HK-2 (cell line): ENCODE measurements at regions not wholly inside any gene's neighbourhood (a gene's known extent, or its start where the extent isn't known, plus 50 kb on each side); places are given as distances from the start of the nearest gene placed in this dataset.
"Not testable (repeated sequence)": the region's sequence is repeated elsewhere in the genome, so short reads cannot be mapped to it uniquely, and the experiment has no call there.

Experiments used
- DNase-seq: peaks from one replicate; pipeline ENCODE4 v3.0.0-alpha.2; 2018; ENCODE audit not compliant: unreplicated experiment

DNA sequence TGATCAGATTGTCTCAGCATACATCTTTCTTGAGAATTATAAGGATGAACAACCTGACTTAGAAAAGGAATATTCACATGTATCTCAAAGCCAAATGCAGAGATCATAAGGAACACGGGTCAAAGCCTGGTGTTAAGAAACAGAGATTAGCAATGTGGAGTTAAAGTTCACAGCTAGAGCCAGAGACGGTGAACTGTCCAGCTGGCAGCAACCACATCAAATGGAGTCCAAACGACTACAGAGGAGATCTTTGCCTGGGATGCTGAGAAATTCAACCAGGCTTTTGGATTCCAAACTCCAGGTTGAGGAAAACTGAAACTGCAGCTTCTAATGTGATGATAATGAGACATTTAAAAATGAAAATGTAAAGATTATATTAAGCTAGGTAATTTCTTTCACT is 939.9 kb upstream of the NXPH2 start:
- DNase-seq: no peak

DNA sequence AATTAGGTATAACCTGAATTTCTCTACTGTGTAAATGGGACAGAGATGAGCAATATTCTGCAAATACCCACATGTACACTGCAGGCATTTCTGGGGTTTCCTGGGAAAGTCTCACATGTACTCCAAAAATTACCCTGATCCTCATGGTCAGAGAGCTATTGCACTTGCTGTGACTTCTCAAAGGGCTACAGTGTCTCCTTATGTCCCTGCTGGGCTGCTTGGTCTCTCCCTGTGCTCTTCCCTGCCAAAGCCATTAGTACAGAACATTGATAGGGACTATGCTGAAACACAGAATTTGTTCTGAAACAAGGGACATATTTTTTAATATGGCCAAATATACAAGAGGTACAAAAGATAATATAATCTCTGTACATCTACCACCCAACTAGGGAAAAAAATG is 924.4 kb upstream of the NXPH2 start:
- no peak for DNase-seq

DNA sequence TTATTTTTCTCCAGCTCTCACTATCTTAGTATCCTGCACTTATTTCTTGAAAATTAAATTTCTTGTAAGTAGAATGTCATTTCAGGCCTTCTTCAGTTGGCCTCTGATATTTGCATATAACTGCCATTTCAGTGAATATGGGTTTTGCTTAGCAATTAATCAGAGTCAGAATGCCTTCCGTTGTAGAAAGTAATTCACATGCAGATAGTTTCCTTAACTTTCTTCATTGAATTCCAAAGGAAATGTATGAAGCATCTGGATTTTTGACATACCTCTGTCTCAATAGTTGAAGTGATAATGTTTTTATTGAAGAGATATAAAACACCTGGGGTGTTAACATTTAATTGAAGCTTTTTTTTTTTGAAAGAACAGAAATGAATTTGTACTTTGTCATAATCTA is 914.1 kb upstream of the NXPH2 start:
- DNase-seq: no peak

DNA sequence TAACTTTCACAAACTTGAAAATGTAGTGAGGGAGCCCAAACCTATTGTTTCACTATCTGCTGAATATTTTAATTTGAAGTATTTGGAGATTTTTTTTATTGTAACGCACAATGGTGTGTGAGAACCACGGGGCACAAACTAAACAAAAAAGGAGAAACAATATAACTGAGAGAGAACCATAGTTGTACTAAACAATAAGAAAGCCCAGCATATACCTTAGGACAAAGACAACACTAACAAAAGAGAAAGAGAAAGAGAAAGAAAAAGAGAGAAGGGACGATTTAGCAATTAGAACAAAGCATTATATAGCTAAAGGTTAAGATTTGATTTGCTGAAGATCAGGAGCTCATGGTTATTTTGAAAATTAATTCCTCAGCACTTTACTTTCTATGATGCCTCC is 906.0 kb upstream of the NXPH2 start:
- DNase-seq: no peak

DNA sequence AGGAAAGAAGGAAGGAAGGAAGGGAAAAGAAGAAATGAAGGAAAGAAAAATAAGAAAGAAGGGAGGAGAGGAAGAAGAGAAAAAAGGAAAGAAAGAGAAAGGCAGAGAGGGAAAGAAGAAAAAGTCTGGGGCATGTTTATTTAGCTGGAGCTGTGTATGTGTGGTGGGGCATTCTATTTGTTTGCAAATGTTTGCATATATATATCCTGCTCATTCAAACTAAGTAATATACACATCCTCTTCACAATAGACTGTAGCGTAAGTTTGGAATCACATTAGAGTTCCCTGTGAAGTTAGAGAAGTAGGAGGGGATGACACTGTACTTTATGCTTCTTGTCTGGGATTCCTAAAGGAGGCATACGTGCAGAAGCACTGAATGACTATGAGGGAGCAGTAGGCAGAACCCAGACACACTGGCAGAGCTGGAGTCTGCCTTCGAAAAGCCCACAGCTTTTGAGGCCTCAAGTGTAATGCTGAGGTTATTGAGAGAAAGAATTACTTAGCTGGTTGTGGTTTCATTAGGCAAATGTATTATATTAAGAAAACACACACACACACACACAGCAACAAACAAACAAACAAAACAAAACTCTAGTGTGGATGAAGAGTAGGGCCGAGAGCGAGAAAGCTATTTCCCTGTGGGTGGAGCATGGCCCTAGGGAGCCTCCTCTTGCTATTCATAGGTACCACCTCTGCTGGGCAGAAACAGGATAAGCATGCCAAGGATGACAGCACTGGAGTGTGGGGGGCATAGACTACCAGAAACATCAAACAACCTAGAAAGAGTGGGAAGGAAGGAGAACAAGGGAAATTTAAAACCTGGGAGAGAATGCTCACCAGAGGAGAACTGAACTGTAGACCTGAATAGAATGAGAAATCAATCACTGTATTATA is 905.1 kb upstream of the NXPH2 start:
- DNase-seq: no peak

DNA sequence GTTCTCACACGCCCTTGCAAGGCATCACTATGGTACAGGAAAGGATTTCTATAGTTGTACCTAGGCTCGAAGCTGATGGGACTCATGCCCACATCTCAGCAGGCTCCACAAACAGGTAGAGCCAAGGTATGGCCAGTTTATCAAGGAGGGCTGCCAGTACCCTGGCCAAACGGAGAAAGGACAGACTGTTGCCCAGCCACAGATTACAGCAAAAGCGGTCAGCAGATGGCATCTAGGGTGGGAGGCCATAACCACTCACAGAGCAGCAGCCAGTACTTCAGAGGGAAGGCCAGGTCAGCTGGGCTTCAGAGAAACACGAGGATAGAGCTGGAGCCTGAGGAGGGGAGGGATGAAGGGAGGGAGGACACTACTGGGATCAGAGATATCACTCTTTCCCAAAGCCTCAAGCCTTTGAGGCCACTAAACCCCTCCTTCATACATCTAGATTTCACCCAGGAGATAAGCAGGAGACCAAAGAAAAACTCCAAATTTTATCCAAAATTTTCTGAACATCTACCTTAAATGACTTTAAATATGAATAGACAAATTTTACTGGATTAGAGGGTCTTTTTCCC is 904.2 kb upstream of the NXPH2 start:
- no peak for DNase-seq

DNA sequence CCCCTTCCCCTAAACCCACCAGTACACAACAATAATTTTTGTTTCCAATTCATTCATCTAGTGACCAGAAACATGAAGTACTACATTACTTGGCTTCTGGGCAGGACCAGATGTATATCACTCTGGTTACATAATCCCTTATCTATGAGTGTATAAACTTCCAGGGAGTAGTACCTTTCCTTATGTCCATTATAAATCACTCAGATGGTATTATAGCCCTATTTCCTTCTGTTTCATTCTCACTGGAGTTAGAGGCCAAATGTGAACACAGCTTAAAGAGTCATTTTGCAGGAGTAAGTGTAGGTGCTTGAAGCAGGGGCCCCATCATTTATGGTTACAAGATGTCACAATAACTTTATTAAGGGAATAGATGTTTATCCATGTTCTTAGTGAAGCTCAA is 894.4 kb upstream of the NXPH2 start:
- no peak for DNase-seq

DNA sequence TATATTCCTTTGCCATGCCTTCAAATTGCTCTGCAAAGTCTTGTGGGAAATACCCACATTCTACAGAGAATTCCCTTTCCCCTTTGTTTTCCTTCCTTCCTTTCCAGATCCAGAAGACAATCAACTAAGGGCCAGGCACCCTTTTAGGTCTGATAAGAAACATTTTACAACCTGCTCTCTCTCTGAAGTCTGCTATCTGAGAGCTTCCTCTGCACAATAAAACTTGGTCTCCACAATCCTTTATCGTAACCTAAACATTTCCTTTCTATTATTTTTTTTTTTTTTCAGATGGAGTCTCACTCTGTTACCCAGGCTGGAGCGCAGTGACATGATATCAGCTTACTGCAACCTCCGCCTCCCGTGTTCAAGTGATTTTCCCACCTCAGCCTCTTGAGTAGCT is 893.3 kb upstream of the NXPH2 start:
- not testable (repeated sequence) for DNase-seq

DNA sequence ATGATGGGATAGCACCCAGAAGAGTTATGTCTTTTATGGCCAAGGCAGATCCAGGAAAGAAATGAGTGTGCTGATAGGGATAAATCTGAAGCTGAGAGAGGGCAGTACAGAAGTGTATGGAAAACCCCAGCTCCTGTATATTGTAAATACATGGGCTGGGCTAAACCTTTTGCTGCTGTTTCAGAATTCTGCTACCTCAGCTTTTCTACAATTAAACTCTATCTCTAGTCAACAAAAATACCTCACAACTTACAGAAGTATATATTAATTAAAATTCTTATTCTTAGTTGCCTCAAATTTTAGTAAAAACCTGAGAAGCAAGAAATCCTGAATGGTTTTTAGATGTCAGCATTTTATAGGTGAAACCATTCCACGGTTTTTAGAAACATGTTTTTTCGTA is 889.5 kb upstream of the NXPH2 start:
- no peak for DNase-seq

DNA sequence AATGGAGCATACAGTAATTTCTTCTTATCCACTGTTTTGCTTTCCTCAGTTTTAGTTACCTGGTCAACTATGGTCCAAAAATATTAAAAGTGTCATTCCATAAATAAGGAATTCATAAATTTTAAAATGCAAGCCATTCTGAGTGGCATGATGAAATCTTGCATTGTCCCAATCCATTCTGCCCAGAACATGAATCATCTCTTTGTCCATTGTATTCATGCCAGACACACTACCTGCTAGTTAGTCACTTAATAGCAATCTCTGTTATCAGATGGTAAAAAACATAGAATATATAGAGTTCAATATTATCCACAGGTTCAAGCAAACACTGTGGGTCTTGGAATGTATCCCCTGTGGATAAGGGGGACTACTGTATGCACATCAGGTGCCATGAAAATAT is 872.2 kb upstream of the NXPH2 start:
- no peak for DNase-seq

DNA sequence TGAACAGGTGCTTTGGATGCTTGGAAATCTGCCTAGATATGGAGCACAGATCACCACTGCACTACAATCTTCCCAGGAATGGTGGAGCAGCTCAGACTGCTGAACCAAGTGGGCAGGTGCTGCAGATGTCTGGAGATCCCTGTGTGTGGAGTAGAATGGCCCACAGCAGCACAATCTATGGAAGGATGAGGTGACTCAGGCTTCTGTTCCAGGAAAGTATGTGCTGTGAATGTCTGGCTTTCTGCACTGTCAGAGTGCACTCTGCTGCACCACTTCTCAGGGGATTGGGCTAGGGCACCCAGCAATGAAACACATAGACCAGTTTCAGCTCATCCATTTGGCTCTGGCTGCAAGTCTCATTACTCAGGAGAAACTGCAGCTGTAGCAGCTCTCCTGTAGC is 865.4 kb upstream of the NXPH2 start:
- DNase-seq: no peak

DNA sequence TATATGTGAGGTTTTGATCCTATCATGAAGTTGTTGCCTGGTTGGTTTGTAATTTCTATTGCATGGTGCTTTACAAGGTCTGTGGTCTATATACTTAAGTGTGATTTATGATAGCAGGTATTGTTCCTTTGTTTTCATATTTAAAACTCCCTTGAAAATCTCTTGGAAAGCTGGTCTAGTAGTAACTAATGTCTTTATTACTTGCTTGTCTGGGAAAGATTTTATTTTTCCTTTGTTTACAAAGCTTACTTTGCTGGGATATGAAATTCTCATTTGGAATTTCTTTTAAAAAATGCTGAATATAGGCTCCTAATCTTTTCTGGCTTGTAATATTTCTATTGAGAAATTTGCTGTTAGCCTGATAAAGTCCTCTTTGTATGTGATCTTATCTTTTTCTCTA is 862.9 kb upstream of the NXPH2 start:
- no peak for DNase-seq

DNA sequence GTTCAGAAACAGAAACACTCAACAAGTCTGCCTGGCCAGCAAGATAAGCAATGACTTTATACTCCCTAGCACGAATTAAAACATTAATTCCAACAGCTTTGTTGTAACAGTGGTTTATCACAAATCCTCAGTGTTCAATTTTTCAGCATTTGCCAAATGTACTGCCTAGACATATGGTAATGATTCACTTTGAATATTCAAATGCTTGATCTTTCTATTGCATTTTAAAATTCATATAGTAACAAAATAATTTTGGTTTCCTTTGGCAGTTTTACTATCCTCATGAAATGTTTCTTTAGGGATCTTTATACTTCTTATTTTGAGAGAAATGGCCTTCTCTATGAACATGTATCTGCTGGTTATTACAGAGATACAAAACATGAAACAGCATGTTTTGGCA is 851.8 kb upstream of the NXPH2 start:
- DNase-seq: no peak

DNA sequence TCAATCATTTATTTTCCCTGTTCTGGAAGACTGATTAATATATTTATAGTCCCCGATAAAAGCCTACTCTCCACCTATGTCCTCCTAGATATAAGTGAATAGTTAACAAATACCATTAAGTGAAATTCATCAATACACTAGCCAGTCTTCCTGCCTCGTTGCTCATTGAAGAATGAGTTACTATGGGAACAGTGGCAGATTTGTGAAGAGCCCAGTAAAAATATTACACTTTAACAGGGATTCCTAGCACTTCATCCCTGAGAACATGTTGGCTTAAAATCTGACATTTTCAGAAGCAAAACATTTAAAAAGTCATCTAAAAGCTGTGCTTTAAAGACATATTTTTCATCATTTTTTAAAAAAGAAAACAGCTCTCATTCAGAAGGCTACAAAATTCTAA is 848.7 kb upstream of the NXPH2 start:
- no peak for DNase-seq

DNA sequence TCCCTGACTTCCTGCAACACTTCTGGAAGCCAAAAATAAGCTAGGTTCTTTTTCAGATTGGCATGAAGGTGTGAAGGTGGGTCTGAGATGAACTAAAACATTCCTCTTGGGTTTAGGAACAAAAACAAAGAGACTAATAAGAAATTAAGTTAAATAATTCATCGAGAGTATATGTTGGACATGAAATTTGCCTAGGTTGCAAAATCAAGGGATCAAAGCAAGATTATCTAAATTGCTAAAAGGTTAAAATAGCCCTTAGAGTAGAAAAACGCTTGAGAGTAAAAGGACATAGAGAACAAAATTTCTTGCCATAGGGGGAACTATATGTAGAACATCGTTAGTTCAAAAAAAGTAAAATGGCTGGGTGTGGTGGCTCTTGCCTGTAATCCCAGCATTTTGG is 845.9 kb upstream of the NXPH2 start:
- DNase-seq: no peak

DNA sequence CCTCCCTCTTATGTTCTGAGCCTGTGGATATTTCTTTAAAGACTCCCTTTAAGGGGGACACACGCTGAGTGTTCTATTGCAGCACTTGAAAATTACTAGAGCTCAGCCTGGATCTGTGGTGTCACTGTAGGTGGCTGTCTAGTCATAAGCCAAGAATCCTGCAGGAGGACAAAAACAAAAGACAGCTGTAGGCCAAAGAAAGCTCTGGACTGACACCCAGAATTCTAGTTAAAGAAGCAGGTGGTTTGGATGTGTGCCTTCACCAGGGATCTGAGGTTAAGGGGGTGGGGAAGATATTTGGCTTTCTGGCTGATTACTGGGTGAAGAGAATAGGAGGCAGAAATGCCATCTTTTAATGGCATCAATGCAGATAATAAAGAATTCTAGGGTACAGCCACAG is 842.5 kb upstream of the NXPH2 start:
- DNase-seq: no peak

DNA sequence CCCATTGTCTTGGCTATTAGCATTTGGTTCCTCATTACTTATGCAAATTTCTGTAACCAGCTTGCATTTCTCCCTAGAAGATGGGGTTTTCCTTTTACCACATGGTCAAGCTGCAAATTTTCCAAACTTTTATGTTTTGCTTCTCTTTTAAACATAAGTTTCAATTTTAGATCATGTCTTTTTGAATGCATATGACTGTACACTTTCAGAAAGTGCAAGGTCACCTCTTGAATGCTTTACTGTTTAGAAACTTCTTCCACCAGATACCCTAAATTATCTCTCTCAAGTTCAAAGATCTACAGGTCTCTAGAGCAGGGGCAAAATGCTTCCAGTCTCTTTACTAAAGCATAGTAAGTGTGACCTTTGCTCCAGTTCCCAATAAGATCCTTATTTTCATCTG is 837.6 kb upstream of the NXPH2 start:
- no peak for DNase-seq

DNA sequence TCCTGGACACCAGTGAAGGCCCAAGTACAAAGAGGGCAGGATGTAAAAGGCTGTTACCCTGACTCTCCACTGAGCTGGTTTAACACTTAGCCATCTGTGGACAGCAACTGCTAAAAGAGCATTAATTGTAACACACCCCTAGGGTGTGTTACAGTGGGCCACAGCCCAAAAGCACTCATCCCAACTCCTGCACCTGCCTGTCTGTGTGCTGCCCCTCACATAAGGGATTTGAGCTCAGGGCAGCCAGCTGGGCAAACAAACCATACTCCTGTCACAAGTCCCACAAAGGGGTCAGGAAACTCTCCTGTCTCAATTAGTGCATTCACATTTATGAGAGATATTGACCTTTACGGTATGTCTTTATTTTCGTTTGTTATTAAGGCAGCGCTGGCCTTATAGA is 833.1 kb upstream of the NXPH2 start:
- no peak for DNase-seq

DNA sequence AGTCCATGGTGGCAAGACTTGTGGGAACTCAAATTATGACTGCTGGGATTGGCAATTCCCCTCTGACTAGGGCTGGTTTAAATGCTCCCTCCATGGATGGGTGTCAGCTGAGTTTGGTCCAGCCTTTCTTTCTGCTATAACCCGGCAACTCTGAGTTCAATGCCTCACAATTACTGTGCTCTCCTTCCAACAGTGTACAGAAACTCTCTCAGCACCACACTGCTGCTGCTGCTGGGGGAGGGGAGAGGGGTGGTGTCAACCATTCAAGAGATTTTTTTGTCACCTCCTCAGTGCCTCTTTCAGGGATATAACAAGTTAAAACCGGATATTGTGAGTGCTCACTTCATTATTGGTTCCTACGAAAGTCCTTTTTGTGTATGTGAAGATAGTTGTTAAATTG is 830.3 kb upstream of the NXPH2 start:
- no peak for DNase-seq

DNA sequence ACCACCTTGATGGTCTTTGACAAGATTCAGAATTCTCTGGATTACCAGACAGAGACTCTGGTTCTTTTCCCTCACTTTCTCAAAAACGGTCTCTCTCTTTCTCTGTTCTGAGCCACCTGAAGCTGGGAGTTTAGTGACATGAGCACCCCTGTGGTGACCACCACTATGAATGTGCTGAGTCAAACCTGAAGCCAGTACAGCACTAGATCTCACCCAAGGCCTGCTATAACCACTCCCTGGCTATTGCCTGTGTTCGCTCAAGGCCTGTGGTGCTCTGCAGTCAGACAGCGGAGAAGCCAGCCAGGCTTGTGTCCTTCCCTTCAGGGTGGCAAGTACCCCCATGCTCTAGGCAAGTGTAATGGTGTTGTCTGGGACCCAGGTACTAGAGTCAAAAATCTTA is 828.9 kb upstream of the NXPH2 start:
- no peak for DNase-seq

DNA sequence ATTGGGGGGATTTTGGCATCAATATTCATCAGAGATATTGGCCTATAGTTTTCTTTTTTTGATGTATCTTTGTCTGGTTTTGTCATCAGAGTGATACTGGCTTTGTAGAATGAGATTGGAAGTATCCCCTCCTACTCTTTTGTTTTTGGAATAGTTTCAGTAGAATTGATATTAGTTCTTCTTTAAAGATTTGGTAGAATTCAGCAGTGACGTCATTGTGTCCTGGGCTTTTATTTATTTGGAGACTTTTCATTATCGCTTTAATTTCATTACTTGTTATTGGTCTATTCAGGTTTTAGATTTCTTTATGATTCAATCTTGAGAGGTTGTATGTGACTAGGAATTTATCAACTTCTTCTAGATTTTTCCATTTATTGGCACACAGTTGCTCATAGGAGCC is 825.5 kb upstream of the NXPH2 start:
- DNase-seq: no peak

DNA sequence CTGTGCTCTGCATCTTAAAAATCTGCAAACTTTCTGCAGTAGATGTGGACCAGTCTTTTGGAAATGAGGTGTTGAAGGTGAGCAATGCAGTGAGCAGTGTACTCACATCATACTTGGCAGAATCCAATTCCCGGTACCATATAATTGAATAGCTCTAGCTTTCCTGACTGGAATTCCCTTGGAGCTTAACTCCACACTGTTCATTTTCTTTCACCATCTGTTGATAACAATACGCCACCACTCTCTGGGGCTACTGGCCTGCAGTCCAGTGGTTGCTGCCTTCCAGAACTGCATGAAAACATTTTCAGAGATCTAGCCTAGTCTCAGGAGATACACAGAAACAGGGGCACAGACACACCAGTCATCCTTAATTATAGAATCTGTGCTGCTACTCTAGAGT is 820.0 kb upstream of the NXPH2 start:
- DNase-seq: no peak

DNA sequence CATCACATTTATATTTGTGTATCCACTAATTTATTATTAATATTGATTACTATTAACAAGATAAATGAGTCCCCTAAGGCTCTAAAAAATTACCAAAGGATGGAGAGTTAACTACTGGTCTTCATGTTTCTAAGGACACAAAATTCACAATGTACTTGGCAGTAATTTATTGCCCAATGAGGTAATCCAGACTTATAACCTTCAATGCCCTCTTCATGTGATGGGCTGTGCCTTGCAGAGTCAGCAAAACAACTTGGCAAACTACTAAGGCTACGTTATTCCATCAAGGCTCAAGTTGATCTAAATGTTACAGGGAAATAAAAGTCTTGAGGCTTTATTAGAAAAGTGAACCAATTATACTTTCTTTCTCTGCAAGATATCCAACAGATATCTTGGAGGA is 804.9 kb upstream of the NXPH2 start:
- DNase-seq: no peak

DNA sequence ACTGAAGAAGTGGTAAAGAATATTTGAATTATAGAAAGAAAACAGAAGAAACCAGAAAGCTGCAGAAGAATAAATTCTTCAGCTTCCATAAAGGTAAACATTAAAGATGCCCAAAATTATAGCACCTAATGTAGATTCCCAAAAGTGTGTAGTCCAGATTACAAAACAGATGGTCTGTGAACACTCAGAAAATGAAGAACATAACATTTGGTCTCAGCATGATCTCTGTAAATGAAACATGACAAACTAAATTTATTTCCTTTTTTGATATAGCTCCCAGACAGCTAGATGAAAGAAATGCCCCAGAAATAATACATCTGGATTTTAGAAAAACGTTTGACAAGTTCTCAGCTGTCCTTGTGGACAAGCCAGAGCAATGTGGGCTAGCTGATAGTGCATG is 794.2 kb upstream of the NXPH2 start:
- DNase-seq: no peak
